HG02885 (cell line): ENCODE measurements at regions not wholly inside any gene's neighbourhood (a gene's known extent, or its start where the extent isn't known, plus 50 kb on each side); places are given as distances from the start of the nearest gene placed in this dataset.

Experiments
- ATAC-seq: cut with Tn5 transposase; IDR thresholded peaks from one replicate; pipeline ENCODE4 v1.9.1; 2021; ENCODE audit warnings: mild to moderate bottlenecking; ENCODE audit not compliant: unreplicated experiment, poor library complexity

GRCh38 chr21:27189870-27190269, 223.0 kb upstream of the ADAMTS5 start:
- ATAC-seq, result no peak

- no peak for ATAC-seq
Observed at GRCh38 chr21:27173053-27173452, 206.2 kb upstream of the ADAMTS5 start.

GRCh38 chr21:27171707-27172106, 204.8 kb upstream of the ADAMTS5 start:
- ATAC-seq, result no peak

DNA sequence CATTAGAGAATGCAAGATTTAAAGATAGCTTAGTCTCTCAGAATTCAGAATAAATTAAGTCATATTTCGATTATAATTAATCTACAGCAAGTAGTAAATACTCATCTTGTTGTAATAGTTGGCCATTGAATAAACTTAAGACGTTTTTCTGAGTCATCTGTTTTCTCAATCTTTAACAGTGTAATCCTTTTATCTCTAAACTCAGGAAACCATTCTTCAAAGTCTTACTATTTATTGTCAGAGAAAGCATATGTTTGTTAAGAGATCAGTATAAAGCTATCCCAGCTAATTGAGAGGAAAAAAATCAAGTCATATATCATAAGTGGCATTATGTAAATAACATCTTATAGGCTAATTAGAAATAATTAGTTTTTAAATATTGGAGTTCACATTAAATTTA, 201.2 kb upstream of the ADAMTS5 start:
- ATAC-seq, result no peak

DNA sequence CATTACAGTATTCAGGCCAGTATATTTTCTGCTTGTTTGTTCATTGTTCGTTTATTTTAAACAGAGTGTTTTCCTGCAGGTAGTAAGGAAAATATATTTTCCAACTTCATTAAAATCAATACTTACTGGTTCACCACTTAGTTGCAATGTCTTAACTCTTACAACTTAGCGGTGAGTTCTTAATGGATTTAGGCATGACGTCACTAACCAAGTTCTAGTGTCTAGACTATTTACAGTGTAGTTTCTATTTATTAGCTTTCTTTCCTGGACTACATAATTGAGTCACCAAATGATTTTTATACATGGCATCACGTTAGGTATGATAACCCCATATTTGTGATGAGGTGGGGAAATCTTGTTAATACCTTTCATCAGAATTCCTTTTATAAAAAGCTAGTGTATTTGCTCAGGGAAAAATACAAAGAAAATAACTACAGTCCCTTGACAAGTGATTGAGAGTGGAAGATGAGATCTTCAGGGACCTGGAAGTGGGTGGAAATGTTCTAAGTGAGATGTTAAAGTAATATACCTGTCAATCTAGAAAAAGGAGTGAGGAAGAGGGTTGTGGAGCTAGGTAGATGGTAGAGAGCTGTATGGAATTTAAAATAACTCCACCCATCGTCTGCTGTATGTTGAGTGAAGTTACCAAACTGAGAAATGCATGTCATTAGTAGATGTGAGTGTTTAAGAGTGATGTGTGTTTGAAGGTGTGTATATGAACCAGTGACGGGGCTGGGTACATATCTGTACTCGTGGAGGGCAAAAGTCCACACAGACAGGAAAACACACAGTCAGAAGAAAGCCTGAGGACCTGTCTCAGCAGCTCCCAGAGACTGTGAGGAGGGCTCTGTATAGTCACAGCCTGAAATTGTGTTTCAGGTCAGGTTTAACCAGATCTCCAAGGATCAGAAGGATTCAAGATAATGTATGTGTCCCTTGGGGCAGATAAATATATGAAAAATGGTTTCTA, 197.6 kb upstream of the ADAMTS5 start:
- ATAC-seq, result no peak

GRCh38 chr21:27158967-27159366, 192.1 kb upstream of the ADAMTS5 start:
- ATAC-seq, result no peak

GRCh38 chr21:27157097-27157496, 190.2 kb upstream of the ADAMTS5 start:
- no peak for ATAC-seq

DNA sequence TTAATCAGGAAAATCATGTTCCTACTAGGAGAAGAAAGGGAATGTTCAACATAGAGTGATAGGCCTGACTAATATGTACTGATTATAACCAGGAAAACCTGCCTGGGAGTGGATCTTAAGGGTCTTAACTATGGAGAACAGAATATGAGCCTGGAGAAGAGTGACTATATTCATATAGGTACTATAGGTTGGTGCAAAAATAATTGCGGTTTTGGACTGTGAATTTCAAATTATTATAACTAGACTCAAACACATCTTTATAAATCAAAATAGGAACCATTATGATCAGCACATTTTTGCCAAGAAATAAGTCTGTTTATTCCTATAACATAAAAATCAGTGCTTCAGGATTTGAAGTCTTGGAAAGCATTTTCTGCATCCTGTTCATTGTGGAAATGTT, 189.8 kb upstream of the ADAMTS5 start:
- no peak for ATAC-seq

DNA sequence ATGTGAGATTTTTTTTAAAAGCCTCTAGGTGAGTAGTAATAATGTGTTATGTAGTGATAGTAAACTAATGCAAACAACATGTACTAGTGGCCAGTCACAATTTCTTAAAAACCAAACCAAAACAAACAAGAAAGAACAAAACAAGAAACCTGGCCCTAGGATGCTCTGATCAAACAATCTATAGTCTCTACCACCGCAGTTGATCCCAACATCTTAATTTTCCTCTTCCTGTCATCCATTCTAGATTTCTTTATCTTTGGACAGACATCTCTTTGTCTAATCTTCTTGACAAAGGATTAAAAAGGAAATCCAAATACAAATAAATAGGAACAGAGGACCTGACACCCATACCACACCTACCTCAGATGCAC, 188.2 kb upstream of the ADAMTS5 start:
- ATAC-seq, result no peak

GRCh38 chr21:27154451-27155129, 187.7 kb upstream of the ADAMTS5 start:
- ATAC-seq, result no peak

DNA sequence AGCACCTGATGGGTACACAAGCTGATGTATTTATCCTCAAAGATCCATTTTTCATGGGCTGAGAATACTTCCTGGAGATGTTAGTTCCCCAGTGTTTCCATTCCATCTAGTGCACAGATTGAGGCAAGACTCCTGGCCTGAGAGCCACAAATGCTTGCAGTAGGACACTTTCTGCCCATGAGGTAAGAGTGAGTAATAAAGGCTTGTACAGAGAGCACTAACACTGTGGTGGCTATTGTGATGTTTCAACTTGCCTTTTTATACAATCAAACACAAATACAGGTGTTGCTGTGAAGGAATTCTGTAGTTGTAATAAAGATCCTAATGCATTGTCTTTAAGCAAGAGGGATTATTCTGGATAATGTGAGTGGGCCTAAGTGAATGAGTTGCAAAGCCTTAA, 186.1 kb upstream of the ADAMTS5 start:
- ATAC-seq, result no peak

GRCh38 chr21:27149034-27149433, 182.1 kb upstream of the ADAMTS5 start:
- no peak for ATAC-seq

DNA sequence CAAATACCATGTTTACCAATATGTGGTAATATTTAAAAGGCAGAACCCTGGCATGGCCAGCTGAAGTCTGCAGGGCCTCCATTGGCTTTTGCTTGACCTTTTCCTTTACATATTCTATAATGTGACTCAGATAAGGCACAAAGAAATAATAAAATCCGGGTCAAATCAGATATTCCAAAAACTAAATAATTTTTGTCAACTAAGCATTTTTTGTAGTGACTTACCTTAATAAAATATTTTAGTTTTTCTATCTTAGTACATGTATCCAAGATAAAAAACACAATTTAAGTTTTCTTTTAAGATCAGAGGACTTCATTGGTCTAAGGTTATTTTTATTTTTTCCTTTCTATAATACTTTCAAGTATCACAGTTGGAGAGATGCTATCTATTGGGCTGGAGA, 179.4 kb upstream of the ADAMTS5 start:
- no peak for ATAC-seq

GRCh38 chr21:27145134-27145798, 178.4 kb upstream of the ADAMTS5 start:
- ATAC-seq, result no peak

- ATAC-seq, result no peak
Observed at GRCh38 chr21:27143476-27143875, 176.6 kb upstream of the ADAMTS5 start.

DNA sequence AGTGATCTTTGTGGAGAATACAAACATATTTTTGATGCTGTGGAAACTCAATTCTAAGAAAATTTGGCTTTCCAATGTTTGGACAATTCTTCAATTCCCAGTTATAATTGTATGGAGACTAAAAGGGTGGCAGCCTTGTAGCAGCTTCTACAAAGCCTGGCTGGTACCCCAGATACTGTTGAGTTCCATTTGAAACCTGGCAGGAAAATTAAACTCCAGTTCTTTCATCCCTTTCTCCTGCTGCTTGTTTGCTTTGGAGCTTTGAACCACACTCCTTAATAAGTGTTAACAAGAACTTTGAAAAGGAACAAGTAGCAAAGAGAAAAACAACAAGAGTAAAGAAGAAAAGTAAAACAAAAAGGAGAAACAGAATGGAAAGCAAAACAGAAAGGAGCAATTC, 172.6 kb upstream of the ADAMTS5 start:
- no peak for ATAC-seq

DNA sequence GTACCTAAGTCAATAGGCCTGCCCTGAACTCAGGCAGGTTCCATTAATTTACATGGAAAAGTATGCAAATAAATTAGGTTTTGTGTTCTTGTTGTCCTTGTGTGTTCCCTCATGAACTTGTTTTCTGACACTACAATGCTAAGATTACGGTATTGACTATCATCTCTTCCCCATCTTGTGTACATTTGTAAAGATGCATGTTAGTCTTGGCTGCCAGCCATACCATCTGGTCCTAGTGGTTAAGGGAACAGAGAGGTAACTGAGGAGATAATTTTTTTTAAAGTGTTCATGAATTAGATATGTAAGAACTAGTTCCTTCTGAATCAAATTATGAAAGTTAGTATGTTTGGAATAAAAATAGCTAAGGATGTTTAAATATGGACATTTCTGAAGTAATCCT, 167.6 kb upstream of the ADAMTS5 start:
- no peak for ATAC-seq

GRCh38 chr21:27132266-27132665, 165.4 kb upstream of the ADAMTS5 start:
- ATAC-seq, result no peak

GRCh38 chr21:27130154-27130553, 163.3 kb upstream of the ADAMTS5 start:
- ATAC-seq, result no peak

DNA sequence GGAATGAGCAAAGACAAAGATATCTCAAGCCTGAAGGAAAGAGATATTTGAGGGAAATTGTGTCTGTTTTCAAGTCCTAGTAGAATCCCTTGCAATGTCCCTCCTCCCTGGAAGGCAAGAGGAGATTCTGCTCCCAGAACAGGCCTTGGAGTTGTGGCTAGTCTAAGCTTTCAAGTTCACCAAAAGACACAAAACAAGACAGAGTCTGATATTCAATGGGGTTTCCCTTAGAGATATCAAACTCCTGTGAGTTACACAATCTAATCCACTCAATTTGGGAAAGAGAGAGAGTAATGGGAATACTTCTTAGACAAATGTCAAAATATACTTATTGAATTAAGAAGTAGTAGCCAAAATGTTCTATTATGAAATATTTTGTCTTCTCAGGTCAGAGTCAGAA, 162.8 kb upstream of the ADAMTS5 start:
- no peak for ATAC-seq

DNA sequence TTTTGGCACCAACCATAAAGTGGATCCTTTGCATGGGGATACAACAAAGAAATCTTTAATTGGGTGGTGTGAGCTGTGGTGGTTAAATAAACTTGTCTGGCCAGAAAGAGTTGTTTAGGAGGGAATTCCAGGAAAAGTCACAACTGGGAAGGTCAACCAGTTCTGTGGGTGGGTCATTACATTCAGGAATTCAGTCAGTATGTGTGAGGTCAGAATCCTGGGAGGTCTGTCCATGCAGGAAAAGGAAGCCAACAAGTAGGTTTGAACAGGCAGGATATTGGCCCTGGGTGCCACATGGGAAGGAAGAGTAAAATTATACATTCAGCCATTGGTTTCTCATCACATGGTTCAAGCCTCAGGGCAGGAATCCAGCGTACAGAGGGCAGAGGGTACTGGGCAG, 162.3 kb upstream of the ADAMTS5 start:
- no peak for ATAC-seq
